22Rv1 (cell line): ENCODE measurements at regions not wholly inside any gene's neighbourhood (a gene's known extent, or its start where the extent isn't known, plus 50 kb on each side); places are given as distances from the start of the nearest gene placed in this dataset.

Experiments used
- ZFX ChIP-seq: fragments of 450-650 bp; IDR thresholded peaks from 2 replicates; pipeline ENCODE4 v1.6.1; 2017; ENCODE audit warnings: antibody characterized with exemption, borderline replicate concordance
- TF ChIP-seq, protein P1 (sequence below): fragments of 450-650 bp; IDR thresholded peaks from 2 replicates; pipeline ENCODE4 v1.5.1; 2017; ENCODE audit warnings: mild to moderate bottlenecking

DNA sequence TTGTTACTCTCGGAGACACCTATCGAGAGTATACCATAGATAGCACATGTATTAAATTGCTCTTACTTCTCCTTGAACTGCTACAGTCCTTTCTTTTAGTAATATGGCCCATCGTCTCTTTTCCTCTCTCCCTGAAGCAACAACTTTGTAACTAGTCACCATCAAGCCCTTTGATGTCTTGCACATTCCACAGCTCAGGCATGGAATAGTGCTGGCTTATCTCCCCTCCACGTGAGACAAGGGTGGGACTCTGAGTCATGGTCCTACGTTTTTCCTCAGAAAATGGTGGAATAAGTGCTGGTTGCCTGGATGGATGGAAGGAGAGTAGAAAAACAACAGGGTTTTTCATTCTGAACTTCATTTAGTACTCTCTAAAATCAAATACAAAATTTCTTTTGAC is 163.3 kb upstream of the MBNL1 start:
- TF ChIP-seq, protein P1, sequence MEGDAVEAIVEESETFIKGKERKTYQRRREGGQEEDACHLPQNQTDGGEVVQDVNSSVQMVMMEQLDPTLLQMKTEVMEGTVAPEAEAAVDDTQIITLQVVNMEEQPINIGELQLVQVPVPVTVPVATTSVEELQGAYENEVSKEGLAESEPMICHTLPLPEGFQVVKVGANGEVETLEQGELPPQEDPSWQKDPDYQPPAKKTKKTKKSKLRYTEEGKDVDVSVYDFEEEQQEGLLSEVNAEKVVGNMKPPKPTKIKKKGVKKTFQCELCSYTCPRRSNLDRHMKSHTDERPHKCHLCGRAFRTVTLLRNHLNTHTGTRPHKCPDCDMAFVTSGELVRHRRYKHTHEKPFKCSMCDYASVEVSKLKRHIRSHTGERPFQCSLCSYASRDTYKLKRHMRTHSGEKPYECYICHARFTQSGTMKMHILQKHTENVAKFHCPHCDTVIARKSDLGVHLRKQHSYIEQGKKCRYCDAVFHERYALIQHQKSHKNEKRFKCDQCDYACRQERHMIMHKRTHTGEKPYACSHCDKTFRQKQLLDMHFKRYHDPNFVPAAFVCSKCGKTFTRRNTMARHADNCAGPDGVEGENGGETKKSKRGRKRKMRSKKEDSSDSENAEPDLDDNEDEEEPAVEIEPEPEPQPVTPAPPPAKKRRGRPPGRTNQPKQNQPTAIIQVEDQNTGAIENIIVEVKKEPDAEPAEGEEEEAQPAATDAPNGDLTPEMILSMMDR = no peak
- TF ChIP-seq ZFX = no peak
